SK-N-MC (cell line): ENCODE measurements at regions not wholly inside any gene's neighbourhood (a gene's known extent, or its start where the extent isn't known, plus 50 kb on each side); places are given as distances from the start of the nearest gene placed in this dataset.

Experiments
- EZH2 ChIP-seq: fragments of 200-600 bp; sonication (generic); IDR thresholded peaks from one replicate; pipeline ENCODE4 v1.6.1; 2017; ENCODE audit warnings: antibody characterized with exemption
- POLR2AphosphoS5 ChIP-seq: IDR thresholded peaks from 2 replicates; pipeline ENCODE4 v1.6.1; 2012; ENCODE audit warnings: mild to moderate bottlenecking, low read depth, low read length, borderline replicate concordance

GRCh38 chr1:229155472-229155871, 115.4 kb upstream of the RAB4A start:
- TF ChIP-seq POLR2AphosphoS5 (no peak), EZH2 (no peak)
